ENCODE measurements at regions not wholly inside any gene's neighbourhood (a gene's known extent, or its start where the extent isn't known, plus 50 kb on each side); places are given as distances from the start of the nearest gene placed in this dataset.

DNA sequence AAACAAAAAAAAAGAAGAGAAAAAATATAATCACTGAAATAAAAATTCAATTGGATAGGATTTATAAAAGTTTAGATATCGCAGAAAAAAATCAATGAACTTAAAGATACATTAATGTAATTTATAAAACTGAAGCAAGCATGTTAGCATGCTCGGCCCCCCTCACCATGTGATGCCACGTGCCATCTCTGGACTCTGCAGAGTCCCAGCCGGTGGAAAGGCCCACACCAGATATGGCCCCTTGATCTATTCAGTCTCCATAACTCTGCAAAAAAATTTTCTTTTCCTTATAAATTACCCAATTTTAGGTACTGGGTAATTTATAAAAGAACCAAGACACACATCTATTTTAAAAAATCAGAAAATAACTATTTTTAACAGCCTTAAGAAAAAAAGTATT is 476.0 kb upstream of the ANO3 start:
- no peaks in the 10 kb centered on the region for H3K36me3 ChIP-seq (ENCODE audit: insufficient read depth, low read length)
- no peaks in the 10 kb centered on the region for H3K9me3 ChIP-seq (ENCODE audit: low read length)
- H3K9ac ChIP-seq (ENCODE audit: low read length), result no peak overlapping the region
- H3K4me1 ChIP-seq (ENCODE audit: insufficient read depth, low read length, severe bottlenecking), result no peaks in the 10 kb centered on the region
- H4K20me1 ChIP-seq (ENCODE audit: insufficient read depth, low read length), result no peaks in the 10 kb centered on the region
- no peak overlapping the region for H3K27ac ChIP-seq (ENCODE audit: low read depth, low read length, poor library complexity, severe bottlenecking)
- no peak overlapping the region for H2AFZ ChIP-seq (ENCODE audit: low read length)
- H3K9me2 ChIP-seq (ENCODE audit: low read depth, low read length), result no peaks in the 10 kb centered on the region
- H3K79me2 ChIP-seq (ENCODE audit: insufficient read depth, low read length), result no peaks in the 10 kb centered on the region
- no peaks in the 10 kb centered on the region for H3F3A ChIP-seq (ENCODE audit: insufficient read depth, low read length)
- H3K27me3 ChIP-seq (ENCODE audit: insufficient read depth, low read length), result no peaks in the 10 kb centered on the region
- TF ChIP-seq, protein P1, sequence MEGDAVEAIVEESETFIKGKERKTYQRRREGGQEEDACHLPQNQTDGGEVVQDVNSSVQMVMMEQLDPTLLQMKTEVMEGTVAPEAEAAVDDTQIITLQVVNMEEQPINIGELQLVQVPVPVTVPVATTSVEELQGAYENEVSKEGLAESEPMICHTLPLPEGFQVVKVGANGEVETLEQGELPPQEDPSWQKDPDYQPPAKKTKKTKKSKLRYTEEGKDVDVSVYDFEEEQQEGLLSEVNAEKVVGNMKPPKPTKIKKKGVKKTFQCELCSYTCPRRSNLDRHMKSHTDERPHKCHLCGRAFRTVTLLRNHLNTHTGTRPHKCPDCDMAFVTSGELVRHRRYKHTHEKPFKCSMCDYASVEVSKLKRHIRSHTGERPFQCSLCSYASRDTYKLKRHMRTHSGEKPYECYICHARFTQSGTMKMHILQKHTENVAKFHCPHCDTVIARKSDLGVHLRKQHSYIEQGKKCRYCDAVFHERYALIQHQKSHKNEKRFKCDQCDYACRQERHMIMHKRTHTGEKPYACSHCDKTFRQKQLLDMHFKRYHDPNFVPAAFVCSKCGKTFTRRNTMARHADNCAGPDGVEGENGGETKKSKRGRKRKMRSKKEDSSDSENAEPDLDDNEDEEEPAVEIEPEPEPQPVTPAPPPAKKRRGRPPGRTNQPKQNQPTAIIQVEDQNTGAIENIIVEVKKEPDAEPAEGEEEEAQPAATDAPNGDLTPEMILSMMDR (IDR thresholded peaks at IDR 0.05; ENCODE audit: low read length), result no peak
- no peak for TF ChIP-seq EZH2 (IDR thresholded peaks at IDR 0.05; ENCODE audit: borderline replicate concordance, low read length)
- no peak overlapping the region for H3K4me3 ChIP-seq (ENCODE audit: low read depth, low read length, poor library complexity, severe bottlenecking)
- no peak overlapping the region for H3K4me2 ChIP-seq (ENCODE audit: low read length)

DNA sequence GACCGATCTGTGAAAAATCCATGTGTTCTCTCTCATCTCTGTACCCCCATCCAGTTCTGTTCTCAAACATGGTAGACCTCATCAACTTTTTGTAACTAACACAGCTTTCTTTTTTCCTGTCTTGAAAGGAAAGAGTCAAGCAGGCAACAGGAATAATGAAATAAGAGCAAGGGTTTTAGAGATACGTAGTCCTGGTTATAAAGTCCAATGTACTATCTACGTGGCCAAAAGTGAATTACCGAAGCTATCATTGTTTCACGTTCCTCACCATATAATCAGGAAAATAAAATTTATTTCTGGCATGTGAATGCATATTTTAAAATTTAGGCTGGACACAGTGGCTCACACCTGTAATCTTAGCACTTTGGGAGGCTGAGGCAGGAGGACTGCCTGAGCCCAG is 472.2 kb upstream of the ANO3 start:
- TF ChIP-seq, protein P1 (IDR thresholded peaks at IDR 0.05; ENCODE audit: low read length), result no peak
- no peak for TF ChIP-seq EZH2 (IDR thresholded peaks at IDR 0.05; ENCODE audit: borderline replicate concordance, low read length)
- Histone ChIP-seq H3K9ac (ENCODE audit: low read length) (no peak overlapping the region), H3K4me2 (ENCODE audit: low read length) (no peak overlapping the region), H3K4me3 (ENCODE audit: low read depth, low read length, poor library complexity, severe bottlenecking) (no peak overlapping the region), H3K9me3 (ENCODE audit: low read length) (no peaks in the 10 kb centered on the region), H3K27me3 (ENCODE audit: insufficient read depth, low read length) (no peaks in the 10 kb centered on the region), H3K4me1 (ENCODE audit: insufficient read depth, low read length, severe bottlenecking) (no peaks in the 10 kb centered on the region), H3K79me2 (ENCODE audit: insufficient read depth, low read length) (no peaks in the 10 kb centered on the region), H3K27ac (ENCODE audit: low read depth, low read length, poor library complexity, severe bottlenecking) (no peak overlapping the region), H3F3A (ENCODE audit: insufficient read depth, low read length) (no peaks in the 10 kb centered on the region), H4K20me1 (ENCODE audit: insufficient read depth, low read length) (no peaks in the 10 kb centered on the region), H3K9me2 (ENCODE audit: low read depth, low read length) (no peaks in the 10 kb centered on the region), H3K36me3 (ENCODE audit: insufficient read depth, low read length) (no peaks in the 10 kb centered on the region), H2AFZ (ENCODE audit: low read length) (no peak overlapping the region)

DNA sequence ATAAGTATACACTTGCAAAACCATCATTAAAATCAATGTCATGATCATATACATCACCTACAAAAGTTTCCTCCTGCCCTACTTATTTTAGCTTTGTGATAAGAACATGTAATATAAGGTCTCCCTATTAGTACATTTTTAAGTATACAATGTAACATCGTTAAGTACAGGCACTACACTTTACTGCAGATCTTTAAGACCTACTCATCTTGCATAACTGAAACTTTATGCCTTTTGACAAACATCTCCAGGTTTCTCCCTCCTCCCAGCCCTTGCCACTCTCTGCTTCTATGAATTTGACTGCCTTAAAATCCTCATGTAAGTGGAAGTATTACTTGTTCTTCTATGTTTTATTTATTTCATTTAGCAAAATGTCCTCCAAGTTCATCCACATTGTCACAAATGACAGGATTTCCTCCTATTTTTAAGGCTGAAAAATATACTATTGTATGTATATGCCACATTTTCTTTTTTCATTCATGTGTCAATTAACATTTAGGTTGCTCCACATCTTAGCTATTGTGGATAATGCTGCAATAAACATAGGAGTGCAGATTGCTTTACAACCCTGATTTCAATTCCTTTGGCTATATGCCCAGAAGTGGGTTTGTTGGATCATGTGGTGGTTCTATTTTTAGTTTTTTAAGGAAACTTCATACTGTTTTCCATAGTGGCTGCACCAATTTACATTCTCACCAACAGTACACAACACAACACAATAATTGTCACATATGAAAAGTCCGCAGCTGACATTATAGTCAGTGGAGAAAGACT is 471.1 kb upstream of the ANO3 start:
- Histone ChIP-seq H3K27ac (ENCODE audit: low read depth, low read length, poor library complexity, severe bottlenecking) (no peak overlapping the region), H3K36me3 (ENCODE audit: insufficient read depth, low read length) (no peaks in the 10 kb centered on the region), H3K4me3 (ENCODE audit: low read depth, low read length, poor library complexity, severe bottlenecking) (no peak overlapping the region), H3K4me2 (ENCODE audit: low read length) (no peak overlapping the region), H2AFZ (ENCODE audit: low read length) (no peak overlapping the region), H3K4me1 (ENCODE audit: insufficient read depth, low read length, severe bottlenecking) (no peaks in the 10 kb centered on the region), H3K79me2 (ENCODE audit: insufficient read depth, low read length) (no peaks in the 10 kb centered on the region), H3K9me3 (ENCODE audit: low read length) (no peaks in the 10 kb centered on the region), H4K20me1 (ENCODE audit: insufficient read depth, low read length) (no peaks in the 10 kb centered on the region), H3K27me3 (ENCODE audit: insufficient read depth, low read length) (no peaks in the 10 kb centered on the region), H3F3A (ENCODE audit: insufficient read depth, low read length) (no peaks in the 10 kb centered on the region), H3K9me2 (ENCODE audit: low read depth, low read length) (no peaks in the 10 kb centered on the region), H3K9ac (ENCODE audit: low read length) (no peak overlapping the region)
- TF ChIP-seq, protein P1 (IDR thresholded peaks at IDR 0.05; ENCODE audit: low read length), result no peak
- TF ChIP-seq EZH2 (IDR thresholded peaks at IDR 0.05; ENCODE audit: borderline replicate concordance, low read length), result no peak
